HG02973 (cell line): ENCODE measurements at regions not wholly inside any gene's neighbourhood (a gene's known extent, or its start where the extent isn't known, plus 50 kb on each side); places are given as distances from the start of the nearest gene placed in this dataset.

Source experiments
- ATAC-seq: cut with Tn5 transposase; IDR thresholded peaks from one replicate; pipeline ENCODE4 v1.9.1; 2021; ENCODE audit warnings: moderate library complexity; ENCODE audit not compliant: unreplicated experiment

- ATAC-seq: peak; percentile 100
Measured at GRCh38 chr5:124444147-124444775, 302.2 kb downstream of the ZNF608 start.

GRCh38 chr5:124440471-124440870, 306.0 kb downstream of the ZNF608 start:
- no peak for ATAC-seq

- no peak for ATAC-seq
Measured at GRCh38 chr5:124439609-124440008, 306.8 kb downstream of the ZNF608 start.

- ATAC-seq: no peak
Measured at GRCh38 chr5:124438903-124439281, 307.5 kb downstream of the ZNF608 start.

- no peak for ATAC-seq
Measured at GRCh38 chr5:124438026-124438902, 308.2 kb downstream of the ZNF608 start.

- no peak for ATAC-seq
Measured at GRCh38 chr5:124436294-124436693, 310.1 kb downstream of the ZNF608 start.

- ATAC-seq: no peak
Measured at GRCh38 chr5:124433170-124433569, 313.3 kb downstream of the ZNF608 start.

GRCh38 chr5:124421584-124421983, 324.9 kb downstream of the ZNF608 start:
- no peak for ATAC-seq

GRCh38 chr5:124420952-124421351, 325.5 kb downstream of the ZNF608 start:
- no peak for ATAC-seq

GRCh38 chr5:124419531-124419930, 326.9 kb downstream of the ZNF608 start:
- ATAC-seq: no peak

GRCh38 chr5:124418390-124418789, 328.0 kb downstream of the ZNF608 start:
- ATAC-seq: no peak

- ATAC-seq: no peak
Measured at GRCh38 chr5:124417196-124417595, 329.2 kb downstream of the ZNF608 start.

GRCh38 chr5:124416627-124417026, 329.8 kb downstream of the ZNF608 start:
- ATAC-seq: no peak

GRCh38 chr5:124414973-124415372, 331.5 kb downstream of the ZNF608 start:
- ATAC-seq: no peak

GRCh38 chr5:124410539-124411488, 335.6 kb downstream of the ZNF608 start:
- ATAC-seq: peak; percentile 85

- no peak for ATAC-seq
Measured at GRCh38 chr5:124408738-124409453, 337.5 kb downstream of the ZNF608 start.

GRCh38 chr5:124404796-124405195, 341.6 kb downstream of the ZNF608 start:
- no peak for ATAC-seq

GRCh38 chr5:124403281-124403680, 343.2 kb downstream of the ZNF608 start:
- no peak for ATAC-seq

- ATAC-seq: no peak
Measured at GRCh38 chr5:124402144-124402581, 344.3 kb downstream of the ZNF608 start.

- ATAC-seq: no peak
Measured at GRCh38 chr5:124401476-124402143, 344.8 kb downstream of the ZNF608 start.
